Left colon (tissue), 2 donors: ENCODE measurements at regions not wholly inside any gene's neighbourhood (a gene's known extent, or its start where the extent isn't known, plus 50 kb on each side); places are given as distances from the start of the nearest gene placed in this dataset.
"Not testable (repeated sequence)": the region's sequence is repeated elsewhere in the genome, so short reads cannot be mapped to it uniquely, and the experiment has no call there.

ENCODE experiments used
- ATAC-seq: fragments of 200-7000 bp; cut with Tn5 transposase; one replicate; pipeline ENCODE4 v1.9.1; 2020; ENCODE audit warnings: mild to moderate bottlenecking, moderate library complexity
- DNase-seq, 2 donors: peaks; one replicate each; pipeline ENCODE4 v3.0.0-alpha.2; 2020
- intact Hi-C, 2 donors: fragments of 100-400 bp; cut with DNase I in 1 of 2; cut with micrococcal nuclease in 1 of 2; formaldehyde crosslinking; loops; one replicate each; pipeline versions ENCODE4 v1.11.2 to v1.14.0; 2022; cut with DNase I, micrococcal nuclease
- donor health status: DM: no; HTN: no; CAD: no.
- donor health status: DM: yes; HTN: yes; CAD: no.

- no peak for ATAC-seq
- no peak for DNase-seq
- intact Hi-C loops, result no loop called here
These were observed 312.0 kb downstream of the MMUT start for GRCh38 chr6:49151033-49151432.

GRCh38 chr6:49145280-49145679 lies 317.8 kb downstream of the MMUT start:
- DNase-seq, result no peak
- ATAC-seq, result no peak
- intact Hi-C loops, result no loop called here

GRCh38 chr6:49142421-49143151 lies 320.5 kb downstream of the MMUT start:
- intact Hi-C loops, result no loop called here
- no peak for ATAC-seq
- no peak for DNase-seq

DNA sequence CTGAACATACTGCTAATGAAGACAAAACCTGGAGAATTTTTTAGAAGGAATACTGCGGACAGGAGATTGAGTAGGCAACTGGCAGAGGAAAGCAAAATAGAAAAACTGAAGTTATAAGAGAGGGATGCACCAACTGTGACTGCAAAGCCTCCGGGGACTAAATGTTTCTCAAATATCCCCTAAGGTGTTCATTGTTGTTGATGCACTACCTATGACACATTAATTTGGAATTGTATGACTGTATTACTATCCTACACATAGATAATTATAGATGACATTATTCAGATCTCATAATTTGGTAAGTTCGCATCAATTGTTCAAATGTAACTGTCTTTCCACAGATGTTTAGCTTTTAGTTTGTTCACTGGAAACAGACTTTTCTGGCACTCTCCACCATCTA lies 341.1 kb downstream of the MMUT start:
- no peak for ATAC-seq
- intact Hi-C loops, result no loop called here
- DNase-seq, result no peak

DNA sequence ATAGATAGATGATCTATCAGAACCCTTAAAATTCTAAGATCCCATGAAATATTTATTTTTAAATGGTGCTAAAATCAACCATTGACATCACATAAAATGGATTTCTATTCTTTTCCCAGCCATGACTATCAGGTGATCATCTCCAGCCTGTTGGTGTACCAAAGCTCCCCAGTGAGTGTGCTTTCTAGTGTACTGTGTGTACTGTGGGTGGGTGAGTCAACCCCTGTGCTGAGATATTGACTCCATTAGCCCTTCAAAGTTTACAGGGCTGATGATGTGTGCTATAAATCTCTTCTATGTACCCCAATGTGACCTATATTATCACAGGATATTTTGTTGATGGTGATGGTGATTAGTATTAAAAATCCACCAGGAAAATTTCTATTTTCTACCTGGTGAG lies 344.6 kb downstream of the MMUT start:
- ATAC-seq, result no peak
- intact Hi-C loops, result no loop called here
- no peak for DNase-seq

DNA sequence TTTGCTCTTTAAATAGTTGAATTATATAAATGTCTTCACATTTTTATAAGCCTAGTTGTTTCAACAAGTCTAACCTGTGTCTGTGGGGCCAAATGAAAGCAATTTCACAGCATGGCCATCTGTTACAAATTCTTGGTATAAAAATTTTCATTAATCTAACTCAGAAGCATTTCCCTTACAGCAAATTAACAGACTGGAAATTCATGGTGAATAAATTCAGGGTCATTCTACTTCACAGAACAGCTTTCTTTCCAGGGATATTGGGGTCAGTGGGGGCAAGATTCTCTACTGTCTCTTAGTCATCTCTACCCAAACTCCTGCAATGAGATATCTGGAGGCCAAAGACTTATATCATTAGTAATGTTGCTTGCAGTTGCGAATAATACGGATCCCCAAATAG lies 352.1 kb downstream of the MMUT start:
- ATAC-seq (no peak), DNase-seq (no peak)
- intact Hi-C loops, result no loop called here

- intact Hi-C loops, DNase-seq, ATAC-seq: not testable (repeated sequence)
These were observed 365.4 kb downstream of the MMUT start for GRCh38 chr6:49097664-49098063.

DNA sequence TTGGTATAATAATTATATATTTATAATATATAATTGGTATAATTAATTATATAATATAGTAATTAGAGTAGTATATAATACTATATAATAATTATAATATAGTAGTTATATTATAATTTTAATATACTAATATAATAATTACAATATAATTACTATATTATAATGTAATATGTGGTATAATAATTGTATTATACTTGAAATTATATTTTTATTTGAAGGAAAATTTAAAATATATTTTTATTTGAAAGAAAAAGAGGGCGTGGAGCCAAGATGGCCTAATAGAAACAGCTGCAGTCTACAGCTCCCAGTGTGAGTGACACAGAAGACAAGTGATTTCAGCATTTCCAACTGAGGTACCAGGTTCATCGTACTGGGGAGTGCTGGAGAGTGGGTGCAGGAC lies 365.9 kb downstream of the MMUT start:
- intact Hi-C loops, result no loop called here
- ATAC-seq (no peak), DNase-seq (no peak)

DNA sequence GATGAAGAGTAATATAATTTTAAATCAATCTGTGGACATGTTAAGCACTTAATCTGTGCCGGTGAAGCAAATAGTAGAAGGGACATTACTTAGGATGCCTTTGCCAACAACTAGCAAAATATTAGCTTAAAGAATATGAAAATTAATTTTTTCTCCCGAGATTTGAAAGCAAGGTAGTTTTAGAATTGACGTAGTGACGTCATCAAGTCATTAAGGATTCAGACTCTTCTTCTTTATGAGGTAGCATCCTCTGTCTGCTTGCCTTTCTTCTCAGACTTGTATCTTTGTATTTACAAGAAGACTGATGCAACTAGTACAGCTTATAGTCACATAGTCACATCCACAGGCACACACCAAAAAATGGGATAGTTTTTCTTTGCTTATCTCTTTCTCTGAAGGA lies 374.4 kb downstream of the MMUT start:
- DNase-seq (no peak), ATAC-seq (no peak)
- intact Hi-C loops, result no loop called here

- ATAC-seq, result no peak
- DNase-seq, result no peak
- intact Hi-C loops, result no loop called here
These were observed 375.7 kb downstream of the MMUT start for GRCh38 chr6:49087369-49087768.

DNA sequence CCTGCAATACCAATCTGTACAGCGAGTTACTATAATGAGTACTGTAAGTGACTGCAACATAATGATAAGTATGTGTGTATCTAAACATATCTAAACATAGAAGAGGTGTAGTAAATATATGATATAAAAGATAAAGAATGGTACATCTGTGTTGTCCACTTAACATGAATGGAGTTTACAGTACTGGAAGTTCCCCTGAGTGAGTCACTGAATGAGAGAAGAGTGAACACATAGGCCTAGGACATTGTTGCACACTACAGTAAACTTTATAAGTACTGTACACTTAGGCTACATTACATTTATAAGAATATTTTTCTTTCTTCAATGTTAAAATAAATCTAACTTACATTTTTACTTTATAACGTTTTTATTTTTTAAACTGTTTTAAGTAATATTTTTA lies 380.4 kb downstream of the MMUT start:
- intact Hi-C loops, result no loop called here
- ATAC-seq, result no peak
- no peak for DNase-seq

DNA sequence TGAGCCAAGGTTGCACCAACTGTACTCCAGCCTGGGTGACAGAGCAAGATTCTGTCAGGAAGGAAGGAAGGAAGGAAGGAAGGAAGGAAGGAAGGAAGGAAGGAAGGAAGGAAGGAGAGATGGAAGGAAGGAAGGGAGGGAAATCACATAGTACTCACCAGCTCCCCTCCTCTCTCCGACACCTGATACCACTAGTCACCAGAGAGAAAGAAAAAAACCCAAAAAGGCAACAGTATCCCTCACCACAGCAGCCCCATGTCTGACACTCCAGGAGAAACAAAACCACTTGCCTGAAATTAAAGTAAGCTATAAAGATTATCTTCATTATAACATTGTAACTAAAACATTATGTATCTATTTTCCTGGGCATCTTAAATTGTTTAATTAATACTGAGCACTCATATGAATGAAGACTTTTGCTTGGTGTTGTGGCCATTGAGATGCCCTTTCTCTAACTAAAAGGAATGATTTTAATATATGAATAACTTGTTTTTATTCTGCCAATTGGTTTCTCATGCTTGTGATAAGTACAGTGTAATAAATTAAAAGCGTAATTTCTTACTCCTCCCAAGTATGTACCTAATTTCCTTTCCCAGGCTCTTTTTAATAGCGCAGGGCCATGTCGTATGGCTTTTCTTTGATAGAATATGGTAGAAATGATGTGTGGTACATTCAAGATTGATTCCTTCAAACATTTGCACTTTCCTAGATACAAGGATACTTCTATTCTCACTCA lies 390.0 kb downstream of the MMUT start:
- intact Hi-C loops, result no loop called here
- DNase-seq (no peak), ATAC-seq (no peak)

DNA sequence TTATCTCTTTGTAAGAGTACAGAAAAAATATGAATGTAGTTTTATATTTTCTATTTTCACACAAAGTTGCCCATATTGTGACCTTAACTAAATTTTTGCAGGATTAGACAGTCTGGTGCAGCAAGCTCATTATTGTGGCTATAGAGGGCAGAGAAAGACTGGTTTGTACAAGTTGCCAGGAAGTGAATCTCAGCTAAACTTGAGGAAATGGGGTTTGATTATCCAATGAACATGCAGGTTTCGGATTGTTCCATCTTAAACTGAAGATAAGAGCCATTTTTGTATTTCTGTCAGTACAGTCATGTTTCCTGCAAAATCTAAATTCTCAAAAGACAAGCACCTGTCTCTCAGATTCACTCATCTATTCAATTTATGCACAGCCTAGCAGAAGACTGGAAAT lies 390.9 kb downstream of the MMUT start:
- DNase-seq, result no peak
- no peak for ATAC-seq
- intact Hi-C loops, result no loop called here

GRCh38 chr6:49070411-49070810 lies 392.6 kb downstream of the MMUT start:
- intact Hi-C loops, result no loop called here
- no peak for ATAC-seq

DNA sequence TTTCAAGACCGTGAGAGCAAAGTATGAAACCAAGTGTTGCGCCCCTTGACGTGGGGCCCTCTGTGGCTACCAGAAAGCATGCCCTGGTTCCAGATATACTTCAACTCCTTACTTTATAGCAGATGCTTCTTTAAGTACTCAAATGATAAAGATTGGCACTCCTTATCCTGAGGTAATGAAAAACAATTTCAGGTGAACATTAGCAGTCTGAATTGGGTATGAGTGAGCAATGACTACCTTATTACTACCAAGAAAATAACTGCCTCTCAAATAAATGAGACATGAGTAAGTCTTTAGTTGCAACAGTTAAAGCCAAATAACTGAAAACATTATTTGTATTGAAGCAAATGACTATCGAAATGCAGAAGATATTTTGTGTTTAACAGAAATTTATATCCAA lies 408.7 kb downstream of the MMUT start:
- DNase-seq (no peak), ATAC-seq (no peak)
- intact Hi-C loops, result no loop called here

More at GRCh38 chr6:49070411-49070810, 392.6 kb downstream of the MMUT start:
- DNase-seq, result no peak

- DNase-seq, result no peak
- no peak for ATAC-seq
- intact Hi-C loops, result no loop called here
These were observed 410.2 kb downstream of the MMUT start for GRCh38 chr6:49052901-49053300.

DNA sequence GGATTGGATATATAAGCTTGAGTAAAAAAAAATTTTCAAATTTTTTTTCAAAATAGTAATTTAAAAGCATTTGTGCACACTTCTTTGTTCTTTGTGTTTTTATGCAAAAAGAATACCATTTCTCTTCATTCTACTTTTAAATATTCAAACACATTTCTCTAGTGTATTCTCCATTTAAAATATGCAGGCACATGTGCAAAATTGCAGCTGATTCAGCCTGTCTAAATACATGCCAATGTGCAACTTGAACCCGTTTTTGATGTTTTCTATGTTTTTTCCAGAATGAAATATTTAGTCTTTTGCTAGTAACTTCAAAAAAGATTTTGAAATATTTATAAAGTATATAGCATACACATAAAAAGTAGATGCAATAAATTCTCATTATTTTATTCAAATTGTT lies 411.8 kb downstream of the MMUT start:
- DNase-seq (no peak), ATAC-seq (no peak)
- intact Hi-C loops, result no loop called here

GRCh38 chr6:49050584-49050983 lies 412.5 kb downstream of the MMUT start:
- intact Hi-C loops, result no loop called here
- ATAC-seq (no peak), DNase-seq (no peak)

DNA sequence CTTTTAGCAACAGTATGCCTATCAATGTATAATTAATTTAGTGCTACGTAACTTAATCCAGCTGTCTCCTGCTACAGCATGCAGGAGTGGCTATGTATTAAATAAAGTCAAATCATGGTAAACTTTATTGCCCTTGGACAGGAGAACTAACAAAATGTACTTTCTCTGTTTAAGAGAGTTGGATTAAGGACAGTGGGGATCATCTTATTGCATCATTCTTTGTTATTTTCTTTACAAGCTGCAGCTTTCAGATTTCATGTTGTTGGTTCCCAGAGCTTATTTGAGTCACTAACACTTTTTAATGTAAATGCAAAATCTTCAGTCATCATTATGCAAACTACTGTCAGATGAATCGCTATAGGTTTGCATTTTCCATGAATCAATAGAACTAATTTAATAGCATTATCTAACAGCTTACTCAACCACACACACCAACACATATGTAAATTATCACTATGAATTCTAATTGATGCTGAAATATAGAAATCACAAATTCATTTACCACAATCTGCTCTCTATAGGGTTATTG lies 424.7 kb downstream of the MMUT start:
- DNase-seq (no peak), ATAC-seq (no peak)
- intact Hi-C loops, result no loop called here

GRCh38 chr6:49030251-49031020 lies 432.6 kb downstream of the MMUT start:
- ATAC-seq, result no peak
- DNase-seq, result no peak
- intact Hi-C loops, result no loop called here
